CD14-positive monocyte (primary cell): ENCODE measurements at regions not wholly inside any gene's neighbourhood (a gene's known extent, or its start where the extent isn't known, plus 50 kb on each side); places are given as distances from the start of the nearest gene placed in this dataset.
A peak's percentile ranks its signal among the peaks of the same experiment; 100 is the strongest.

Source experiments
- DNase-seq, 3 donors: peaks; one replicate each; pipeline ENCODE4 v3.0.0-alpha.2; 2011 to 2022
- H2AFZ ChIP-seq: 2 replicates; pipeline ENCODE4 v1.6.0; 2012; ENCODE audit warnings: mild to moderate bottlenecking, low read depth, low read length, inconsistent platforms; ENCODE audit not compliant: insufficient read depth, poor library complexity, severe bottlenecking
- H3K27ac ChIP-seq, 2 donors: 1 replicate in 1 of 2; 2 replicates in 1 of 2; pipeline ENCODE4 v1.5.1; 2012 to 2013; ENCODE audit warnings: low read length in 2 of 2, control low read depth in 1 of 2, inconsistent platforms in 1 of 2, low read depth in 1 of 2, mild to moderate bottlenecking in 1 of 2
- H3K27me3 ChIP-seq, 2 donors: one replicate each; pipeline versions ENCODE4 v1.6.0 to v1.6.1; 2011 to 2013; ENCODE audit warnings: low read length in 2 of 2; ENCODE audit not compliant: control insufficient read depth in 2 of 2, insufficient read depth in 2 of 2
- H3K36me3 ChIP-seq, 2 donors: replicated peaks in 1 of 2; 1 replicate in 1 of 2; 2 replicates in 1 of 2; pipeline versions ENCODE4 v1.5.1 to v1.6.1; 2012 to 2013; ENCODE audit warnings: low read length in 2 of 2, control low read depth in 1 of 2, inconsistent platforms in 1 of 2, mild to moderate bottlenecking in 1 of 2; ENCODE audit not compliant: insufficient read depth in 2 of 2, control insufficient read depth in 1 of 2
- H3K4me1 ChIP-seq, 2 donors: 1 replicate in 1 of 2; 2 replicates in 1 of 2; pipeline versions ENCODE4 v1.5.1 to v1.6.1; 2012 to 2013; ENCODE audit warnings: low read length in 2 of 2, control low read depth in 1 of 2, inconsistent platforms in 1 of 2, mild to moderate bottlenecking in 1 of 2, moderate library complexity in 1 of 2; ENCODE audit not compliant: insufficient read depth in 2 of 2, control insufficient read depth in 1 of 2
- H3K4me2 ChIP-seq: replicated peaks from 2 replicates; pipeline ENCODE3; 2012; ENCODE audit warnings: low read length, moderate library complexity, mild to moderate bottlenecking; ENCODE audit not compliant: poor library complexity, severe bottlenecking; ENCODE audit errors: extremely low read depth
- H3K4me3 ChIP-seq, 3 experiments: fragments of 200-600 bp in 1 of 3; sonication (generic) in 1 of 3; replicated peaks in 1 of 3; 1 replicate in 2 of 3; 2 replicates in 1 of 3; pipeline ENCODE4 v1.5.1; 2011 to 2013; ENCODE audit warnings: low read length in 3 of 3, mild to moderate bottlenecking in 3 of 3, control low read depth in 2 of 3, low read depth in 2 of 3, inconsistent platforms in 1 of 3, moderate library complexity in 1 of 3
- H3K79me2 ChIP-seq: 2 replicates; pipeline ENCODE4 v1.6.0; 2012; ENCODE audit warnings: mild to moderate bottlenecking, control low read depth, inconsistent platforms, low read length, moderate library complexity; ENCODE audit not compliant: insufficient read depth
- H3K9ac ChIP-seq: 2 replicates; pipeline ENCODE4 v1.6.0; 2017; ENCODE audit warnings: low read length, mild to moderate bottlenecking; ENCODE audit not compliant: insufficient read depth, poor library complexity, severe bottlenecking
- H3K9me3 ChIP-seq, 2 donors: replicated peaks in 1 of 2; 1 replicate in 1 of 2; 2 replicates in 1 of 2; pipeline versions ENCODE4 v1.5.1 to v1.6.1; 2012 to 2013; ENCODE audit warnings: low read length in 2 of 2, control low read depth in 1 of 2; ENCODE audit not compliant: control insufficient read depth in 1 of 2, insufficient read depth in 1 of 2
- H4K20me1 ChIP-seq: 2 replicates; pipeline ENCODE4 v1.6.0; 2012; ENCODE audit warnings: mild to moderate bottlenecking, low read length, control low read depth, moderate library complexity; ENCODE audit not compliant: insufficient read depth
- H3K27ac Mint-ChIP-seq, 7 donors: one replicate each; pipeline ENCODE4 v1.8.0; 2020; ENCODE audit warnings: mild to moderate bottlenecking in 7 of 7, mixed read lengths in 7 of 7, moderate library complexity in 6 of 7, inconsistent platforms in 2 of 7
- H3K27me3 Mint-ChIP-seq, 3 donors: one replicate each; pipeline ENCODE4 v1.8.0; 2021 to 2022; ENCODE audit warnings: low read depth in 3 of 3, mild to moderate bottlenecking in 3 of 3, mixed read lengths in 3 of 3, moderate library complexity in 3 of 3, inconsistent platforms in 1 of 3
- H3K36me3 Mint-ChIP-seq, 2 donors: one replicate each; pipeline ENCODE4 v1.8.0; 2020; ENCODE audit warnings: mixed read lengths in 2 of 2, inconsistent platforms in 1 of 2, mild to moderate bottlenecking in 1 of 2
- H3K4me1 Mint-ChIP-seq: one replicate; pipeline ENCODE4 v1.8.0; 2020; ENCODE audit warnings: mild to moderate bottlenecking, mixed read lengths
- H3K4me3 Mint-ChIP-seq, 2 donors: one replicate each; pipeline ENCODE4 v1.8.0; 2020; ENCODE audit warnings: mild to moderate bottlenecking in 2 of 2, mixed read lengths in 2 of 2, moderate library complexity in 1 of 2
- H3K9me3 Mint-ChIP-seq, 7 donors: one replicate each; pipeline ENCODE4 v1.8.0; 2020 to 2022; ENCODE audit warnings: mixed read lengths in 7 of 7, mild to moderate bottlenecking in 6 of 7, moderate library complexity in 6 of 7, inconsistent platforms in 2 of 7
- WGBS: methylation state at CpG from one replicate; pipeline ENCODE4 v1.1.5; 2013; ENCODE audit warnings: missing lambda C conversion rate; ENCODE audit not compliant: insufficient coverage; 5-methylcytosine and 5-hydroxymethylcytosine counted together
- intact Hi-C, 2 donors: fragments of 100-400 bp; cut with micrococcal nuclease; formaldehyde crosslinking; loops; one replicate each; pipeline versions ENCODE4 v1.15.0 to v1.15.1; 2023
- TF ChIP-seq, protein P1 (sequence below): fragments of 200-600 bp; IDR thresholded peaks from one replicate; pipeline ENCODE4 v1.8.0; 2022; ENCODE audit warnings: antibody characterized with exemption, mild to moderate bottlenecking

DNA sequence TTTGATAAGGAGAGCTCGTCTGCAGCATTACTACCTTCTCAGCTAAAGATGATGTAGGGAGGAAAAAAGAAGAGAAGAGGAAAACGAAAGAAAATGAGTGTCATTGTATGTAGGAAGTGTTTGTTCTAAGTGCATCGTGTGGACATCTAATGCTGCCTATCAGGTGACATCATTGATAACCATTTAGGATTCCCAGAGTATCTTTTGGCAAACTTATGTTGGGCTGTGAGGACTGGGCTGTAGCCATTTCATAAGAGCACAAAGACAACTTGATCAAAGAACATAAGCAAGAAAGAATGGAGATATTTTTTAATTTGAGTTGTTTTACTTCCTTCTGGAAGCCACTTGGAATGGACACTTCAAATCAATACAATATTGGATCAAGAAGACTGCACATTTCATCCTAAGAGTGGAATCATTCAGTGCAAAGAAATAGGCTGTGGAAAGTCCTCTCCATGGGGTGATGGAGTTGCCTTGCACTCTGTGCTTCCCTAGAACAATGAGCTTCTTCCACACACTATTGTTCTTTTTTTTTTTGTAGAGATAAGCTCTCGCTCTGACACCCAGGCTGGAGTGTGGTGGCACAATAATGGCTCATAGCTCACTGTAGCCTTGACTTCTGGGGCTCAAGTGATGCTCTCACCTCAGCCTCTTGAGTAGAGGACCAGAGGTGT lies 52.4 kb upstream of the UBL3 start:
- Histone ChIP-seq H3K4me1 (peaks cover 6 to 11% of the 10 kb centered on the region in 2 donors), H3K4me2 (peak overlapping the region; percentile 43), H3K36me3 (no peaks in the 10 kb centered on the region), H3K27me3 (no peaks in the 10 kb centered on the region), H3K4me3 (no peak overlapping the region), H3K27ac (no peak overlapping the region), H3K79me2 (no peaks in the 10 kb centered on the region), H3K9ac (no peak overlapping the region), H2AFZ (peak overlapping the region; percentile 50), H3K9me3 (no peaks in the 10 kb centered on the region), H4K20me1 (no peaks in the 10 kb centered on the region)
- H3K4me1 Mint-ChIP-seq = peaks cover 11% of the 10 kb centered on the region
- peaks cover 0 to 5% (median 0%) of the 10 kb centered on the region in 7 donors for H3K9me3 Mint-ChIP-seq
- H3K27me3 Mint-ChIP-seq = peaks cover 0 to 4% (median 0%) of the 10 kb centered on the region in 3 donors
- DNase-seq = no peak
- 40% methylated on average over 2 of the region's 4 CpGs for WGBS
- peak overlapping the region in 1 of 7 donors; percentile 11 for H3K27ac Mint-ChIP-seq
- peak overlapping the region; percentile 35 to 73 for H3K4me3 Mint-ChIP-seq
- intact Hi-C loops = no loop called here
- no peaks in the 10 kb centered on the region for H3K36me3 Mint-ChIP-seq
- TF ChIP-seq, protein P1, sequence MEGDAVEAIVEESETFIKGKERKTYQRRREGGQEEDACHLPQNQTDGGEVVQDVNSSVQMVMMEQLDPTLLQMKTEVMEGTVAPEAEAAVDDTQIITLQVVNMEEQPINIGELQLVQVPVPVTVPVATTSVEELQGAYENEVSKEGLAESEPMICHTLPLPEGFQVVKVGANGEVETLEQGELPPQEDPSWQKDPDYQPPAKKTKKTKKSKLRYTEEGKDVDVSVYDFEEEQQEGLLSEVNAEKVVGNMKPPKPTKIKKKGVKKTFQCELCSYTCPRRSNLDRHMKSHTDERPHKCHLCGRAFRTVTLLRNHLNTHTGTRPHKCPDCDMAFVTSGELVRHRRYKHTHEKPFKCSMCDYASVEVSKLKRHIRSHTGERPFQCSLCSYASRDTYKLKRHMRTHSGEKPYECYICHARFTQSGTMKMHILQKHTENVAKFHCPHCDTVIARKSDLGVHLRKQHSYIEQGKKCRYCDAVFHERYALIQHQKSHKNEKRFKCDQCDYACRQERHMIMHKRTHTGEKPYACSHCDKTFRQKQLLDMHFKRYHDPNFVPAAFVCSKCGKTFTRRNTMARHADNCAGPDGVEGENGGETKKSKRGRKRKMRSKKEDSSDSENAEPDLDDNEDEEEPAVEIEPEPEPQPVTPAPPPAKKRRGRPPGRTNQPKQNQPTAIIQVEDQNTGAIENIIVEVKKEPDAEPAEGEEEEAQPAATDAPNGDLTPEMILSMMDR = no peak

DNA sequence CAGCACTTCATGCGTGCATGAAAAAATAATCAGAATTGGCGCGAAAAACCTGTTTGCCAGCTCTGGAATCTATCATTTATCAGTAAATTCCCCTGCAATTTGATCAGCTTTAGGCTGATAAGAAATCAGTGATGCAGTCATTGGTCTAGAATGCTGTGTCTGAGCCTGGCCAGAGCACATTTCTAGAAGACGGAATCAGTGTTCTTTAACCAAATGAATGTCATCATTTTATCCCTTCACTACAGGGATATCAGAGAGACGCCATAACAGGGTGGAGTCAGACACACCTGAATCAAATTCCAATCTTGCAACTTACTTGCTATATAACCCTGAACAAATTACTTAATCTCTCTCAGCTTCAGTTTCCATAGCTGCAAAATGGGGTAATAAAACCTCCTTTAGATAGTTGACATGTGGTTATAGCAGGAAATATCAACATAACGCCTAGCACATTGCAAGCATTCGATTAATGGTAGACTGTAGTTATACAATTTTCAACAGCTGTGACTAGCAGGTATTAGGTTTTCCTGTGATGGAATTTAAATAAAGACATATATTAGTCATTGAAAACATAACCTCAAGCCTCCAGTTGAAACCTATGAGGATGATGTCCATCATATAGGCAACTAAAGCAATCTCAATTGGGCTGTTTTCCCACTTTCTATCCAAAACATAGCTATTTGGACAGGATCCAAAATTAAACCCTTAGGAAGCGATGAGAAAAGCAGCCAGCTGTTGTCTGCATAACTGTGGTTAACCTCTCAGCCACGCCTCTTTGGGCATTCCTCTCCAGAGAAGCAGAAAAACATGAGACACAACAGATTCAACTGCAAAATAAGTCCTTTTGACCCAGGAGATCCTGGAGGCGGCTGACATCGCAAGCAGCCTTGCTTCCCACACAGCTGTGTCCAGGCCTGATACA lies 51.6 kb upstream of the UBL3 start:
- TF ChIP-seq, protein P1 = no peak
- peak overlapping the region in 1 of 7 donors; percentile 11 for H3K27ac Mint-ChIP-seq
- H3K27ac ChIP-seq = no peak overlapping the region
- H3K4me3 ChIP-seq = no peak overlapping the region
- intact Hi-C loops = no loop called here
- H4K20me1 ChIP-seq = no peaks in the 10 kb centered on the region
- H3K27me3 ChIP-seq = no peaks in the 10 kb centered on the region
- peaks cover 0 to 5% (median 0%) of the 10 kb centered on the region in 7 donors for H3K9me3 Mint-ChIP-seq
- H3K4me1 Mint-ChIP-seq = peaks cover 11% of the 10 kb centered on the region
- 33% methylated on average over 3 of the region's 11 CpGs for WGBS
- DNase-seq = no peak
- H3K27me3 Mint-ChIP-seq = peaks cover 0 to 6% (median 0%) of the 10 kb centered on the region in 3 donors
- no peaks in the 10 kb centered on the region for H3K79me2 ChIP-seq
- no peaks in the 10 kb centered on the region for H3K9me3 ChIP-seq
- no peaks in the 10 kb centered on the region for H3K36me3 ChIP-seq
- peak overlapping the region; percentile 43 for H3K4me2 ChIP-seq
- peak overlapping the region; percentile 50 for H2AFZ ChIP-seq
- peaks cover 6 to 11% of the 10 kb centered on the region in 2 donors for H3K4me1 ChIP-seq
- H3K9ac ChIP-seq = no peak overlapping the region
- H3K36me3 Mint-ChIP-seq = no peaks in the 10 kb centered on the region
- peak overlapping the region; percentile 35 to 73 for H3K4me3 Mint-ChIP-seq
